K562 (cell line): ENCODE measurements at regions not wholly inside any gene's neighbourhood (a gene's known extent, or its start where the extent isn't known, plus 50 kb on each side); places are given as distances from the start of the nearest gene placed in this dataset.

ENCODE experiments used
- C11orf30 ChIP-seq: fragments of 450-650 bp; IDR thresholded peaks from 2 replicates; pipeline ENCODE4 v1.6.1; 2016; ENCODE audit warnings: low read depth, mild to moderate bottlenecking
- CCAR2 ChIP-seq: fragments of 200-400 bp; formaldehyde crosslinking; IDR thresholded peaks from 2 replicates; pipeline ENCODE4 v1.6.1; 2017; ENCODE audit warnings: mild to moderate bottlenecking, low read depth, low read length
- FOXA1 ChIP-seq: fragments of 450-650 bp; IDR thresholded peaks from 2 replicates; pipeline ENCODE4 v1.6.1; 2016; ENCODE audit warnings: mild to moderate bottlenecking, borderline replicate concordance
- GABPA ChIP-seq: fragments of 200-800 bp; sonication (Bioruptor generic); conservative IDR thresholded peaks from 2 replicates; pipeline ENCODE4 v1.6.1; 2016; ENCODE audit warnings: low read depth, missing genetic modification characterization, missing compliant biosample characterization
- HDAC6 ChIP-seq: IDR thresholded peaks from 2 replicates; pipeline ENCODE4 v1.6.1; 2012; ENCODE audit warnings: low read depth, mild to moderate bottlenecking, control low read depth, inconsistent platforms, low read length, moderate library complexity
- HSF4 ChIP-seq: fragments of 250-450 bp; sonication (Bioruptor Pico); IDR thresholded peaks from 2 replicates; pipeline ENCODE4 v2.1.2; 2022; ENCODE audit warnings: mild to moderate bottlenecking, moderate library complexity, borderline replicate concordance
- KLF1 ChIP-seq: fragments of 450-650 bp; IDR thresholded peaks from 2 replicates; pipeline ENCODE4 v1.6.1; 2016; ENCODE audit warnings: missing genetic modification characterization, missing compliant biosample characterization
- MAFF ChIP-seq: IDR thresholded peaks from 2 replicates; pipeline ENCODE4 v1.6.1; 2012; ENCODE audit warnings: low read length, improper control_type of control experiment
- MLX ChIP-seq, 2 experiments: fragments of 450-650 bp in 1 of 2; sonication (generic) in 1 of 2; formaldehyde crosslinking; conservative IDR thresholded peaks; 2 replicates each; pipeline versions ENCODE4 v1.4.0 to v1.8.1; 2020 to 2022; ENCODE audit warnings: mild to moderate bottlenecking in 1 of 2, missing genetic modification reagents in 1 of 2
- NCOA1 ChIP-seq: fragments of 450-650 bp; IDR thresholded peaks from 2 replicates; pipeline ENCODE4 v1.6.1; 2016; ENCODE audit warnings: low read depth
- PKNOX1 ChIP-seq: fragments of 450-650 bp; IDR thresholded peaks from 2 replicates; pipeline ENCODE4 v1.6.1; 2016
- PRDM10 ChIP-seq: fragments of 450-650 bp; IDR thresholded peaks from 2 replicates; pipeline ENCODE4 v1.6.1; 2018; ENCODE audit not compliant: partially characterized antibody
- RB1 ChIP-seq: fragments of 450-650 bp; IDR thresholded peaks from 2 replicates; pipeline ENCODE4 v1.6.1; 2017; ENCODE audit warnings: low read depth, mild to moderate bottlenecking
- RBFOX2 ChIP-seq: fragments of 200-400 bp; formaldehyde crosslinking; IDR thresholded peaks from 2 replicates; pipeline ENCODE4 v1.6.1; 2017; ENCODE audit warnings: low read depth, mild to moderate bottlenecking, low read length, moderate library complexity
- RCOR1 ChIP-seq, 2 experiments: IDR thresholded peaks; 2 replicates each; pipeline ENCODE4 v1.6.1; 2012; ENCODE audit warnings: low read depth in 2 of 2, low read length in 2 of 2, borderline replicate concordance in 1 of 2, improper control_type of control experiment in 1 of 2
- TEAD4 ChIP-seq, 2 experiments: sonication (generic) in 1 of 2; formaldehyde crosslinking in 1 of 2; IDR thresholded peaks; 2 replicates each; pipeline versions ENCODE4 v1.6.1 to v1.8.0; 2012 to 2022; ENCODE audit warnings: borderline replicate concordance in 1 of 2, inconsistent platforms in 1 of 2, low read length in 1 of 2, mild to moderate bottlenecking in 1 of 2, missing genetic modification reagents in 1 of 2
- TRIM25 ChIP-seq: fragments of 450-650 bp; IDR thresholded peaks from 2 replicates; pipeline ENCODE4 v1.7.0; 2016; ENCODE audit warnings: borderline replicate concordance
- VEZF1 ChIP-seq: fragments of 200-800 bp; sonication (Bioruptor generic); IDR thresholded peaks from 2 replicates; pipeline ENCODE4 v1.6.1; 2017; ENCODE audit warnings: missing genetic modification characterization, missing compliant biosample characterization
- ZBTB9 ChIP-seq: fragments of 450-650 bp; formaldehyde crosslinking; IDR thresholded peaks from 2 replicates; pipeline ENCODE4 v1.4.0; 2020; ENCODE audit warnings: mild to moderate bottlenecking, moderate library complexity

- peak; percentile 37; the same call in 1 of the 2 replicates for TF ChIP-seq PKNOX1
- peak; percentile 40 for TF ChIP-seq VEZF1 (CRISPR knock-in tag)
- TF ChIP-seq TEAD4 (IDR thresholded peaks at IDR 0.05; ENCODE audit: low read length), result no peak
- TF ChIP-seq TEAD4 (CRISPR knock-in tag; IDR thresholded peaks at IDR 0.05; ENCODE audit: borderline replicate concordance), result no peak
- no peak for TF ChIP-seq ZBTB9 (CRISPR knock-in tag)
- TF ChIP-seq PRDM10, result peak; percentile 20
- no peak for TF ChIP-seq RBFOX2
- no peak for TF ChIP-seq FOXA1
- no peak for TF ChIP-seq HDAC6
- no peak for TF ChIP-seq RB1
- no peak for TF ChIP-seq KLF1 (tag)
- no peak for TF ChIP-seq NCOA1
- no peak for TF ChIP-seq GABPA (tag)
- TF ChIP-seq MAFF, result no peak
- TF ChIP-seq RCOR1 (IDR thresholded peaks at IDR 0.05; ENCODE audit: borderline replicate concordance in 1 of 2, low read depth in 2 of 2, low read length in 2 of 2), result no peak
- peak; percentile 5; the same call in 1 of the 2 replicates for TF ChIP-seq C11orf30
- no peak for TF ChIP-seq MLX (CRISPR knock-in tag; conservative IDR thresholded peaks at IDR 0.05)
- no peak for TF ChIP-seq HSF4
- TF ChIP-seq CCAR2, result no peak
- TF ChIP-seq TRIM25, result no peak
These were observed 401.8 kb upstream of the FAT3 start (continued) for GRCh38 chr11:91822805-91823204.
